HEK293 (cell line): ENCODE measurements at regions not wholly inside any gene's neighbourhood (a gene's known extent, or its start where the extent isn't known, plus 50 kb on each side); places are given as distances from the start of the nearest gene placed in this dataset.

Experiments used
- CTCF ChIA-PET: fragments of 350-600 bp; formaldehyde crosslinking; extraction: SDS; loops from one replicate; lab custom pipeline; 2021; ENCODE audit warnings: antibody characterized with exemption; lab: Yijun Ruan, JAX
- POLR2A ChIA-PET: fragments of 300-600 bp; formaldehyde crosslinking; extraction: SDS; loops from one replicate; lab custom pipeline; 2020; ENCODE audit warnings: antibody characterized with exemption, inconsistent platforms; lab: Yijun Ruan, JAX
- H3K27ac ChIP-seq: fragments of 200-500 bp; sonication (Bioruptor generic); 2 replicates; pipeline ENCODE4 v1.5.1; 2014; ENCODE audit warnings: low read depth, low read length, control low read depth, inconsistent platforms; ENCODE audit errors: extremely low read depth
- H3K36me3 ChIP-seq, 2 experiments: fragments of 200-500 bp in 1 of 2; sonication (Bioruptor generic) in 1 of 2; 1 replicate in 1 of 2; 2 replicates in 1 of 2; pipeline ENCODE4 v1.5.1; 2014 to 2017; ENCODE audit warnings: inconsistent platforms in 2 of 2, low read length in 2 of 2; ENCODE audit not compliant: control insufficient read depth in 2 of 2, insufficient read depth in 1 of 2
- H3K4me1 ChIP-seq: fragments of 200-500 bp; sonication (Bioruptor generic); 2 replicates; pipeline ENCODE4 v1.5.1; 2014; ENCODE audit warnings: mild to moderate bottlenecking, low read length, inconsistent platforms; ENCODE audit not compliant: control insufficient read depth, insufficient read depth
- H3K4me3 ChIP-seq: 2 replicates; pipeline ENCODE4 v1.5.1; 2011; ENCODE audit warnings: low read depth, mild to moderate bottlenecking, control low read depth, low read length, moderate library complexity
- H3K9me3 ChIP-seq: fragments of 200-500 bp; sonication (Bioruptor generic); 2 replicates; pipeline ENCODE4 v1.5.1; 2014; ENCODE audit warnings: low read depth, low read length, inconsistent platforms; ENCODE audit not compliant: control insufficient read depth, insufficient read depth
- HOXC10 ChIP-seq: sonication (generic); formaldehyde crosslinking; IDR thresholded peaks from 2 replicates; pipeline ENCODE4 v1.8.1; 2023; ENCODE audit warnings: mild to moderate bottlenecking, missing genetic modification reagents
- KLF8 ChIP-seq: fragments of 450-650 bp; formaldehyde crosslinking; IDR thresholded peaks from 2 replicates; pipeline ENCODE4 v1.5.1; 2016; ENCODE audit warnings: missing biosample characterization, missing genetic modification characterization
- KLF9 ChIP-seq: fragments of 450-650 bp; formaldehyde crosslinking; IDR thresholded peaks from 2 replicates; pipeline ENCODE4 v1.5.1; 2016; ENCODE audit warnings: missing biosample characterization, missing genetic modification characterization, low read depth
- MYNN ChIP-seq: fragments of 450-650 bp; formaldehyde crosslinking; IDR thresholded peaks from 2 replicates; pipeline ENCODE4 v1.5.1; 2016; ENCODE audit warnings: missing biosample characterization, missing genetic modification characterization, borderline replicate concordance
- ZBTB17 ChIP-seq: fragments of 450-650 bp; formaldehyde crosslinking; IDR thresholded peaks from 2 replicates; pipeline ENCODE4 v1.5.1; 2016; ENCODE audit warnings: missing biosample characterization, missing genetic modification characterization
- ZIC2 ChIP-seq: fragments of 450-650 bp; formaldehyde crosslinking; IDR thresholded peaks from 2 replicates; pipeline ENCODE4 v1.5.1; 2016; ENCODE audit warnings: missing biosample characterization, missing genetic modification characterization
- ZNF10 ChIP-seq: fragments of 450-650 bp; formaldehyde crosslinking; IDR thresholded peaks from 2 replicates; pipeline ENCODE4 v1.5.1; 2017; ENCODE audit warnings: missing biosample characterization, missing genetic modification characterization
- ZNF157 ChIP-seq: fragments of 450-650 bp; formaldehyde crosslinking; IDR thresholded peaks from 2 replicates; pipeline ENCODE4 v1.5.1; 2016; ENCODE audit warnings: missing biosample characterization, missing genetic modification characterization
- ZNF223 ChIP-seq: fragments of 450-650 bp; formaldehyde crosslinking; IDR thresholded peaks from 2 replicates; pipeline ENCODE4 v1.5.1; 2016; ENCODE audit warnings: missing biosample characterization, missing genetic modification characterization
- ZNF24 ChIP-seq: fragments of 450-650 bp; formaldehyde crosslinking; IDR thresholded peaks from 2 replicates; pipeline ENCODE4 v1.5.1; 2016; ENCODE audit warnings: missing biosample characterization, missing genetic modification characterization
- ZNF311 ChIP-seq: fragments of 450-650 bp; formaldehyde crosslinking; IDR thresholded peaks from 2 replicates; pipeline ENCODE4 v1.5.1; 2017; ENCODE audit warnings: missing biosample characterization, missing genetic modification characterization, borderline replicate concordance
- ZNF404 ChIP-seq: fragments of 450-650 bp; formaldehyde crosslinking; IDR thresholded peaks from 2 replicates; pipeline ENCODE4 v1.5.1; 2017; ENCODE audit warnings: missing biosample characterization, missing genetic modification characterization
- ZNF423 ChIP-seq: fragments of 450-650 bp; formaldehyde crosslinking; IDR thresholded peaks from 2 replicates; pipeline ENCODE4 v1.5.1; 2016; ENCODE audit warnings: missing biosample characterization, missing genetic modification characterization
- ZNF433 ChIP-seq: fragments of 450-650 bp; formaldehyde crosslinking; IDR thresholded peaks from 2 replicates; pipeline ENCODE4 v1.5.1; 2016; ENCODE audit warnings: missing biosample characterization, missing genetic modification characterization, low read depth
- ZNF501 ChIP-seq: fragments of 450-650 bp; formaldehyde crosslinking; IDR thresholded peaks from 2 replicates; pipeline ENCODE4 v1.5.1; 2016; ENCODE audit warnings: missing biosample characterization, missing genetic modification characterization
- ZNF747 ChIP-seq: fragments of 450-650 bp; formaldehyde crosslinking; IDR thresholded peaks from 2 replicates; pipeline ENCODE4 v1.5.1; 2016; ENCODE audit warnings: missing biosample characterization, missing genetic modification characterization
- ZSCAN16 ChIP-seq: fragments of 450-650 bp; formaldehyde crosslinking; IDR thresholded peaks from 2 replicates; pipeline ENCODE4 v1.5.1; 2016; ENCODE audit warnings: missing biosample characterization, missing genetic modification characterization
- TF ChIP-seq, protein P1 (sequence below): fragments of 450-650 bp; formaldehyde crosslinking; IDR thresholded peaks from 2 replicates; pipeline ENCODE4 v1.5.1; 2016; ENCODE audit warnings: missing biosample characterization, missing genetic modification characterization
- TF ChIP-seq, protein P2 (sequence below): fragments of 450-650 bp; formaldehyde crosslinking; IDR thresholded peaks from 2 replicates; pipeline ENCODE4 v1.5.1; 2017; ENCODE audit warnings: missing biosample characterization, missing genetic modification characterization
- TF ChIP-seq, protein P3 (sequence below): fragments of 450-650 bp; formaldehyde crosslinking; IDR thresholded peaks from 2 replicates; pipeline ENCODE4 v1.5.1; 2016; ENCODE audit warnings: missing biosample characterization, missing genetic modification characterization, borderline replicate concordance

DNA sequence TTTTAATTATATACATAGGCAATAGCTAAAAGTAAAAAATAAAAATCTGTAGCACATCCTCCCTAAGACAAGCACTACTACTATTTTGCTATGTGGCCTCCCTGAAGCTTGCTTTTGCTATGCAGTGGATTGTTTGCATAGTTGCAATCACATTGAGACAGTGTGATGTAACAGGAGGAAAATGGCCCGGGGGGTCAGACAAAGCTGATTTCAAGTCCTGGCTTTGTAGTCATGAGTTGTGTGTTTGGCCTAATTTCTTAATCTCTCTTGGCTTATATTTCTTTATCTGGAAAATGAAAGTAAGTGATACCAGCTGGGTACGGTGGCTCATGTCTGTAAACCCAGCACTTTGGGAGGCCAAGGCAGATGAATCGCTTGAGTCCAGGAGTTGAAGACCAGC, 166.6 kb downstream of the LHFPL1 start:
- no peaks in the 10 kb centered on the region for H3K36me3 ChIP-seq
- no peak overlapping the region for H3K27ac ChIP-seq
- ChIA-PET POLR2A (no interaction called here), CTCF (interaction anchor here (0.6 to 0.7 kb wide), 2 partner anchors 112 to 1068 kb away, joined by 3 read pairs; no protein-coding TSS in a partner anchor)
- no peaks in the 10 kb centered on the region for H3K4me1 ChIP-seq
- peaks cover 3% of the 10 kb centered on the region for H3K9me3 ChIP-seq
- no peak overlapping the region for H3K4me3 ChIP-seq
- TF ChIP-seq KLF9 (tag by site-specific recombination) (no peak), ZIC2 (tag by site-specific recombination) (no peak), ZNF223 (tag by site-specific recombination) (no peak), ZNF501 (tag by site-specific recombination) (no peak), HOXC10 (no peak), KLF8 (tag by site-specific recombination) (no peak), ZNF311 (tag by site-specific recombination) (no peak), ZNF404 (no peak), ZNF747 (tag by site-specific recombination) (no peak), ZNF423 (tag by site-specific recombination) (no peak), ZNF433 (no peak), ZSCAN16 (tag by site-specific recombination) (no peak), ZNF24 (tag by site-specific recombination) (no peak), ZNF10 (tag by site-specific recombination) (no peak), MYNN (tag by site-specific recombination) (no peak), ZNF157 (tag by site-specific recombination) (no peak), ZBTB17 (tag by site-specific recombination) (no peak)
- TF ChIP-seq, protein P1, sequence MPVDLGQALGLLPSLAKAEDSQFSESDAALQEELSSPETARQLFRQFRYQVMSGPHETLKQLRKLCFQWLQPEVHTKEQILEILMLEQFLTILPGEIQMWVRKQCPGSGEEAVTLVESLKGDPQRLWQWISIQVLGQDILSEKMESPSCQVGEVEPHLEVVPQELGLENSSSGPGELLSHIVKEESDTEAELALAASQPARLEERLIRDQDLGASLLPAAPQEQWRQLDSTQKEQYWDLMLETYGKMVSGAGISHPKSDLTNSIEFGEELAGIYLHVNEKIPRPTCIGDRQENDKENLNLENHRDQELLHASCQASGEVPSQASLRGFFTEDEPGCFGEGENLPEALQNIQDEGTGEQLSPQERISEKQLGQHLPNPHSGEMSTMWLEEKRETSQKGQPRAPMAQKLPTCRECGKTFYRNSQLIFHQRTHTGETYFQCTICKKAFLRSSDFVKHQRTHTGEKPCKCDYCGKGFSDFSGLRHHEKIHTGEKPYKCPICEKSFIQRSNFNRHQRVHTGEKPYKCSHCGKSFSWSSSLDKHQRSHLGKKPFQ (tag by site-specific recombination), result no peak
- TF ChIP-seq, protein P2, sequence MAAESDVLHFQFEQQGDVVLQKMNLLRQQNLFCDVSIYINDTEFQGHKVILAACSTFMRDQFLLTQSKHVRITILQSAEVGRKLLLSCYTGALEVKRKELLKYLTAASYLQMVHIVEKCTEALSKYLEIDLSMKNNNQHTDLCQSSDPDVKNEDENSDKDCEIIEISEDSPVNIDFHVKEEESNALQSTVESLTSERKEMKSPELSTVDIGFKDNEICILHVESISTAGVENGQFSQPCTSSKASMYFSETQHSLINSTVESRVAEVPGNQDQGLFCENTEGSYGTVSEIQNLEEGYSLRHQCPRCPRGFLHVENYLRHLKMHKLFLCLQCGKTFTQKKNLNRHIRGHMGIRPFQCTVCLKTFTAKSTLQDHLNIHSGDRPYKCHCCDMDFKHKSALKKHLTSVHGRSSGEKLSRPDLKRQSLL (tag by site-specific recombination), result no peak
- TF ChIP-seq, protein P3, sequence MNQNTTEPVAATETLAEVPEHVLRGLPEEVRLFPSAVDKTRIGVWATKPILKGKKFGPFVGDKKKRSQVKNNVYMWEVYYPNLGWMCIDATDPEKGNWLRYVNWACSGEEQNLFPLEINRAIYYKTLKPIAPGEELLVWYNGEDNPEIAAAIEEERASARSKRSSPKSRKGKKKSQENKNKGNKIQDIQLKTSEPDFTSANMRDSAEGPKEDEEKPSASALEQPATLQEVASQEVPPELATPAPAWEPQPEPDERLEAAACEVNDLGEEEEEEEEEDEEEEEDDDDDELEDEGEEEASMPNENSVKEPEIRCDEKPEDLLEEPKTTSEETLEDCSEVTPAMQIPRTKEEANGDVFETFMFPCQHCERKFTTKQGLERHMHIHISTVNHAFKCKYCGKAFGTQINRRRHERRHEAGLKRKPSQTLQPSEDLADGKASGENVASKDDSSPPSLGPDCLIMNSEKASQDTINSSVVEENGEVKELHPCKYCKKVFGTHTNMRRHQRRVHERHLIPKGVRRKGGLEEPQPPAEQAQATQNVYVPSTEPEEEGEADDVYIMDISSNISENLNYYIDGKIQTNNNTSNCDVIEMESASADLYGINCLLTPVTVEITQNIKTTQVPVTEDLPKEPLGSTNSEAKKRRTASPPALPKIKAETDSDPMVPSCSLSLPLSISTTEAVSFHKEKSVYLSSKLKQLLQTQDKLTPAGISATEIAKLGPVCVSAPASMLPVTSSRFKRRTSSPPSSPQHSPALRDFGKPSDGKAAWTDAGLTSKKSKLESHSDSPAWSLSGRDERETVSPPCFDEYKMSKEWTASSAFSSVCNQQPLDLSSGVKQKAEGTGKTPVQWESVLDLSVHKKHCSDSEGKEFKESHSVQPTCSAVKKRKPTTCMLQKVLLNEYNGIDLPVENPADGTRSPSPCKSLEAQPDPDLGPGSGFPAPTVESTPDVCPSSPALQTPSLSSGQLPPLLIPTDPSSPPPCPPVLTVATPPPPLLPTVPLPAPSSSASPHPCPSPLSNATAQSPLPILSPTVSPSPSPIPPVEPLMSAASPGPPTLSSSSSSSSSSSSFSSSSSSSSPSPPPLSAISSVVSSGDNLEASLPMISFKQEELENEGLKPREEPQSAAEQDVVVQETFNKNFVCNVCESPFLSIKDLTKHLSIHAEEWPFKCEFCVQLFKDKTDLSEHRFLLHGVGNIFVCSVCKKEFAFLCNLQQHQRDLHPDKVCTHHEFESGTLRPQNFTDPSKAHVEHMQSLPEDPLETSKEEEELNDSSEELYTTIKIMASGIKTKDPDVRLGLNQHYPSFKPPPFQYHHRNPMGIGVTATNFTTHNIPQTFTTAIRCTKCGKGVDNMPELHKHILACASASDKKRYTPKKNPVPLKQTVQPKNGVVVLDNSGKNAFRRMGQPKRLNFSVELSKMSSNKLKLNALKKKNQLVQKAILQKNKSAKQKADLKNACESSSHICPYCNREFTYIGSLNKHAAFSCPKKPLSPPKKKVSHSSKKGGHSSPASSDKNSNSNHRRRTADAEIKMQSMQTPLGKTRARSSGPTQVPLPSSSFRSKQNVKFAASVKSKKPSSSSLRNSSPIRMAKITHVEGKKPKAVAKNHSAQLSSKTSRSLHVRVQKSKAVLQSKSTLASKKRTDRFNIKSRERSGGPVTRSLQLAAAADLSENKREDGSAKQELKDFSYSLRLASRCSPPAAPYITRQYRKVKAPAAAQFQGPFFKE, result no peak
